Left lobe of liver (tissue), 2 donors: ENCODE measurements at regions not wholly inside any gene's neighbourhood (a gene's known extent, or its start where the extent isn't known, plus 50 kb on each side); places are given as distances from the start of the nearest gene placed in this dataset.
"Not testable (repeated sequence)": the region's sequence is repeated elsewhere in the genome, so short reads cannot be mapped to it uniquely, and the experiment has no call there.

ENCODE experiments used
- ATAC-seq: fragments of 200-7000 bp; cut with Tn5 transposase; one replicate; pipeline ENCODE4 v1.9.1; 2020; ENCODE audit warnings: mild to moderate bottlenecking, moderate library complexity
- DNase-seq: peaks from one replicate; pipeline ENCODE4 v3.0.0-alpha.2; 2020; ENCODE audit warnings: low spot score
- donor health status: DM: no; HTN: no; CAD: no; lungs with moderate emphysema.
- donor health status: DM: no; HTN: yes; CAD: no.

DNA sequence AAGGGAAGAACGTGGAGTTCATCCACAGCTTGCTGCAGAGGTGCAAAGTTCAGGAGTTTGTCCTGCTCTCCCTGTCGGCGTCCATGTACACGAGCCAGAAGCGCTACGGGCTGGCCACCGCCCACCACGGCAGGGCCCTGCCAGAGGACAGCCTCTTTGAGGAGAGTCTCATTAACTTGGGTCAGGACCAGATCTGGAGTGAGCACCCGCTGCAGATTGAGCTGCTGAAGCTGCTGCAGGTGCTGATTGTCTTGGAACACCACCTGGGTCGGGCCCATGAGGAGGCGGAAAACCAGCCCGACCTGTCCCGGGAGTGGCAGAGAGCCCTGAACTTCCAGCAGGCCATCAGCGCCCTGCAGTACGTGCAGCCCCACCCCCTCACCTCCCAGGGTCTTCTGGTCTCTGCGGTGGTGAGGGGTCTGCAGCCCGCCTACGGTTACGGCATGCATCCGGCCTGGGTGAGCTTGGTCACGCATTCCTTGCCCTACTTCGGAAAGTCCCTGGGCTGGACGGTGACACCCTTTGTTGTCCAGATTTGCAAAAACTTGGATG, 73.8 kb upstream of the MORC3 start:
- ATAC-seq (peak; percentile 97), DNase-seq (peak; percentile 85)

GRCh38 chr21:36247316-36248010, 72.5 kb upstream of the MORC3 start:
- DNase-seq = no peak
- no peak for ATAC-seq

GRCh38 chr21:36249576-36250422, 70.2 kb upstream of the MORC3 start:
- no peak for ATAC-seq
- DNase-seq = no peak

- no peak for DNase-seq
- no peak for ATAC-seq
Observed at GRCh38 chr21:36250423-36251075, 69.4 kb upstream of the MORC3 start.

DNA sequence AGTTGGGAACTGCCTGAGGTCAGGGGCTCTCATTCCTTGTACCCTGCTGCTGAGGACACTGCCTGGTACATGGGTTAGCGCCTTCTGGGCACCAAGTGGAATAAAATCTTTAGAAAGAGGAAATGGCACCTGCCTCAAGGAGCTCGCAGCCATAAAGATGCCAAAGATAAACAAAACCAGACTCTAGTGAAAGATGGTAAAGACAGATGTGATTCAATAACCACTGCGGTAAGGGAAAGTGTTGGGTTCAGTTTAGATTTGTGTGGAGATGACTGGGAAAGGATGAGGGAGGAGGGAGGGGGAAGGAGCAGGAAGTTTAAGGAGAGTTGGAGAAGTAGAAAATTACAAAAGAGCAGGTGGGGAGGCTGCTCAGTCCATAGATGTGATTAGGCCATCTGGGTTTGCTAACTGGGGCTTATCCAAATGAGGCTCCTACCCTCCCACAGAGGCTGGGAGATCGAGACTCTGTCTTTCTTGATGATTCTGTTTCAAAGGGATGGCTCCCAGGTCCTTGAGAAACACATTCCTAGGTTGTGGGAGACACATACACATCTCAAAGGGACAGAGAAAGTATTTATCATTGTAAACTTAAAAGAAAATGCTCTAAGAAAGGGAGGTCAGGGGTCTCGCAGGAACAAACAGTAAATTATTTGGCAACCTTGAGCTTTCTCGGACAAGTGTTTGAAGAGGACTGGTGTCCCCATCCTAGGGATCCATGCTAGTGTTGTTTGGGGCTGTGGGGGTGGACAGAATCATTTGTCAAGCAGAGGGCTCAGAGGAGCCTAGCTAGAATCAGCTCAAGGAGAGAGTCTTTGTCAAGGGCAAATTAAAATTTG, 65.7 kb upstream of the MORC3 start:
- no peak for DNase-seq
- no peak for ATAC-seq

GRCh38 chr21:36255663-36256062, 64.3 kb upstream of the MORC3 start:
- no peak for ATAC-seq
- no peak for DNase-seq

- ATAC-seq (no peak), DNase-seq (no peak)
Observed at GRCh38 chr21:36257657-36258056, 62.3 kb upstream of the MORC3 start.

DNA sequence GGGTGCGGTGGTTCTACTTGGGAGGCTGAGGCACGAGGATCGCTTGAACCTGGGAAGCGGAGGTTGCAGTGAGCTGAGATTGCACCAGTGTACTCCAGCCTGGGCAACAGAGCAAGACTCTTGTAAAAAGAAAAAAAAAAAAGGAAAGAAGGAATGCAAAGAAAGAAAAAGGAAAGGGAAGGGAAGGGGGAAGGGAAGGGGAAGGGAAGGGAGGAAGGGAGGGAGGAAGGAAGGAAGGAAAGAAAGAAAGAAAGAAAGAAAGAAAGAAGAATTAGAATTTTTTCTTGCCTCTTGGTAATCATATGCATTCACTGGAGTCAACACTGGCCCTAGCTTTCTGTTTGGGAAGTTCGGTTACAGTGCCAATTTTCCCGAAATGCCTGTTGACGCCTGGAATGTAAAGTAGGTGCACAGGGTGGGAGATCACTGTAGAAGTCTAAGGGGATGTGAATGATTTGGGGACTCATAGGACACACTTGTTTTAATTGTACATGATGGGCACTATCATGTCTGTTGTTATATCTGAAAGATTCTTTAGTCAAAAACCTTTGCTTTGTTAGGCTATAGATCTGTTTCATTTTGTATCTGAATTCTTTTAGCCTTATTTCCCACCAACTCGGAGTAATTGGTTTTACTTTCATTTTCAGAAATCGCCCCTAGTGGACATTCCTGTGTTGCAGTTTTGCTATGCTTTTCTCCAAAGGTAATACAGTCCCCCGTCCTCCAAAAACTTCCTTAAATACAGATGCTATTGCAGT, 59.8 kb upstream of the MORC3 start:
- ATAC-seq (peak; percentile 90), DNase-seq (no peak)

DNA sequence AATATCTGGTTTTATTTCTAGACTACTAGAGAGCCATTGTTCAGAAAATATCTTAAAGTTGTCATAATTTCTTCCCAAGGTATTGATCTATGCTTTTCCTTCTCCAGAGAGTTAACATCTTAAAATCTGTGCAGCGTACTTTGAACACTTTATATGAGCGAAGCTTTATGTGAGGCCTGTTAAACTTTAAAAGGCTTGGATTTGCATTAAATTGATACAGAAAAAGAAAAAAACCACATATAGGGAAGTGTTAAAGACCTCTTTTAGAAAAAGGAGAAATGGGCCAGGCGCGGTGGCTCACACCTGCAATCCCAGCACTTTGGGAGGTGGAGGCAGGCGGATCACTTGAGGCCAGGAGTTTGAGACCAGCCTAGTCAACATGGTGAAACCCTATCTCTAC, 59.2 kb upstream of the MORC3 start:
- DNase-seq = no peak
- no peak for ATAC-seq

- DNase-seq (no peak), ATAC-seq (no peak)
Observed at GRCh38 chr21:36261459-36261858, 58.5 kb upstream of the MORC3 start.

- DNase-seq = no peak
- ATAC-seq = no peak
Observed at GRCh38 chr21:36263797-36264196, 56.2 kb upstream of the MORC3 start.

DNA sequence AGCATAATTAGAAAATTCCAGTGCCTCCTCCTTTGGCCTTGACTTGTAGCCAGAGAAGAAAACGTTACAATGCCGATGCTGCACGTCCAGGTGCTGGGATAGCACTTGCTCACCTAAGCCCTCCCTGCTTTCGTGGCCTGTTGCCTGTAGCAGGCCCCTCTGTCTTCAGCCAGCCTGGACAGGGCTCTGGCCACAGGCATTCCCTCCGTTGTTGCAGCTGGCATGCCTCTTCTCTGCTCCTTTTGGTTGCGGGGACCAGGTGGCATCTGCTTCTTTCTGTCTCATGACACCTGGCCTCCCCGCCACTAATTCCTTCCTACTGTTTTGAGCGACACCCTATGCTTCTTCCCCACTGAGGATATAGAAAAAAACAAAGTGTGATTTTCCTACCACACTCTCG, 54.6 kb upstream of the MORC3 start:
- DNase-seq = no peak
- no peak for ATAC-seq

- DNase-seq, ATAC-seq: not testable (repeated sequence)
Observed at GRCh38 chr21:36267828-36268227, 52.2 kb upstream of the MORC3 start.

DNA sequence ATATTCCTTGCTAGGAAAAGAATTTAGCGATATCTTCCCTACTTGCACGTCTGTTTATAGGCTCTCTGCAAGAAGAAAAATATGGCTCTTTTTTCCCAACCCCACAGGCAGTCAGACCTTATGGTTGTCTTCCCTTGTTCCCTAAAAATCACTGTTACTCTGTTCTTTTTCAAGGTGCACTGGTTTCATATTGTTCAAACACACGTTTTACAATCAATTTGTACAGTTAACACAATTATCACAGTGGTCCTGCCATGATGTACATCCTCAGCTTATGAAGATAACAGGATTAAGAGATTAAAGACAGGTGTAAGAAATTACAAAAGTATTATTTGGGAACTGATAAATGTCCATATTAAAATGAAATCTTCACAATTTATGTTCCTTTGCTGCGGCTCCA, 51.7 kb upstream of the MORC3 start:
- not testable (repeated sequence) for ATAC-seq, DNase-seq
